NCI-H2081 treated with DMSO at 0.1 percent for 48 hours (cell line): ENCODE measurements at regions not wholly inside any gene's neighbourhood (a gene's known extent, or its start where the extent isn't known, plus 50 kb on each side); places are given as distances from the start of the nearest gene placed in this dataset.
"Not testable (repeated sequence)": the region's sequence is repeated elsewhere in the genome, so short reads cannot be mapped to it uniquely, and the experiment has no call there.

ENCODE experiments used
- DNase-seq: peaks from one replicate; lab custom pipeline; 2025; lab: John Stamatoyannopoulos, UW

GRCh38 chr5:120999550-120999949 is 535.5 kb downstream of the PRR16 start:
- no peak for DNase-seq

GRCh38 chr5:121006217-121006616 is 542.1 kb downstream of the PRR16 start:
- no peak for DNase-seq

DNA sequence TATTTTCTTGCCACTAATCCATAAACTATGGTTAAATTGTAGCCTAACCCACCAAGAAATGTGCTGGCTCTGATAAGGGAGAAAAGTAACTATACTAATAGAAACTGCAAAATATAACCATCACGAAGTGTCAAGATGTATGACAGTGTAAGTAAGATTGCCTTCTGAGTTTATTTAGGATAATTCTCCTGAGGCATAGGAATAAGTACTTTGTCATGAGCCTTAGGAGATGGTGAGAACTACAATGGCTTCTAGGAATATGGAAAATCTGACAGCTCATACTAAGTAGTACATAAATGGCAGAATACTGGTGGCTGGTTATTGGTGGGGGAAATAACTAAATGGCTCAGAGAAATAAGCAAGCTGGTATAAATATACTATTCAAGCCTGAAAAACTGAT is 543.9 kb downstream of the PRR16 start:
- no peak for DNase-seq

GRCh38 chr5:121009058-121009457 is 545.0 kb downstream of the PRR16 start:
- no peak for DNase-seq

GRCh38 chr5:121018004-121018403 is 553.9 kb downstream of the PRR16 start:
- no peak for DNase-seq

DNA sequence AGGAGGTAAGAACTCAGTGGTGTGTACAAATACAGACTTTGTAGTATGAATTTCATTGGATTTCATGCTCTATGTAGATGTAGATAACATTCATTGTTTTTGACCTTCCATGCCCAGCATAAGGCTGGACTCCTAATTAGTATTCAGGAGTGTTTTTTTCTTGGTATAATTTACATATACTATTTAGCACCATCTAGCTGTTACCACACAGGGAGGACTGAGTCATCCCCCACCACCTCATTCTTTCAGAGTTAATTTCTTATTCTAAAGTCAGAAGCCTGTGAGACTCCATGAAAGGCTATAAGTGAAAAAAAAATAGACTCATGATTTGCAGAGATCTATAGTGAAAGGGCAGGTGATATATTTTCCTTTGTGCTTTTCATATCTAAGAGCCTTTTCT is 555.0 kb downstream of the PRR16 start:
- DNase-seq: no peak

DNA sequence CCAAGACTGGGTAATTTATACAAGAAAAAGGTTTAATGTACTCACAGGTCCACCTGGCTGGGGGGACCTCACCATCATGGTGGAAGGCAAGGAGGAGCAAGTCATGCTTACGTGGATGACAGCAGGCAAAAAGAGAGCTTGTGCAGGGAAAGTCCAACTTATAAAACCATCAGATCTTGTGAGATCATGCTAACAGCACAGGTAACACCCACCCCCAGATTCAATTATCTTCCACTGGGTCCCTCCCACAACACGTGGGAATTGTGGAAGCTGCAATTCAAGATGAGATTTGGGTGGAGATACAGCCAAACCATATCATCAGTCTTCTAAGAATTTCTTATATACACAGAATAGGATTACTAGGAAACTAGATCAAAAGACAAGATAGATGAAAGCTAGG is 555.6 kb downstream of the PRR16 start:
- no peak for DNase-seq

DNA sequence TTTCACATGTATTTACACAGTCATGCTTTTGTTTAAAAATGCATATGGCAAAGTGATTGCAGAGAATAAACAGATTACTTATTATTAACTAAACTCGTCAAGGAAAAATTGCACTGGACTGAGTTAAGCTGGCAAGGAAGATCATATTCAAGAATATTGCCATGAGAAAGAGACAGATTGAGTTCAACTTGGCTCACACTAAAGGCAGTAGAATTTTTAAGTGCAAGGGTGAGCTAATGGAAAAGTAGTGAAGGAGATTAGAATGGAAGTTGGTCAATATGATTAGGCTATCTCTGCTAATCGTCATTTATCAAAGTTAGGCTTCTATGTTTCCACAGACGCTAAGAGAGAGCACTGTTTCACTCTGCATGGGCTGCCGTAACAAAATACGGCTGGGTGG is 557.6 kb downstream of the PRR16 start:
- no peak for DNase-seq

DNA sequence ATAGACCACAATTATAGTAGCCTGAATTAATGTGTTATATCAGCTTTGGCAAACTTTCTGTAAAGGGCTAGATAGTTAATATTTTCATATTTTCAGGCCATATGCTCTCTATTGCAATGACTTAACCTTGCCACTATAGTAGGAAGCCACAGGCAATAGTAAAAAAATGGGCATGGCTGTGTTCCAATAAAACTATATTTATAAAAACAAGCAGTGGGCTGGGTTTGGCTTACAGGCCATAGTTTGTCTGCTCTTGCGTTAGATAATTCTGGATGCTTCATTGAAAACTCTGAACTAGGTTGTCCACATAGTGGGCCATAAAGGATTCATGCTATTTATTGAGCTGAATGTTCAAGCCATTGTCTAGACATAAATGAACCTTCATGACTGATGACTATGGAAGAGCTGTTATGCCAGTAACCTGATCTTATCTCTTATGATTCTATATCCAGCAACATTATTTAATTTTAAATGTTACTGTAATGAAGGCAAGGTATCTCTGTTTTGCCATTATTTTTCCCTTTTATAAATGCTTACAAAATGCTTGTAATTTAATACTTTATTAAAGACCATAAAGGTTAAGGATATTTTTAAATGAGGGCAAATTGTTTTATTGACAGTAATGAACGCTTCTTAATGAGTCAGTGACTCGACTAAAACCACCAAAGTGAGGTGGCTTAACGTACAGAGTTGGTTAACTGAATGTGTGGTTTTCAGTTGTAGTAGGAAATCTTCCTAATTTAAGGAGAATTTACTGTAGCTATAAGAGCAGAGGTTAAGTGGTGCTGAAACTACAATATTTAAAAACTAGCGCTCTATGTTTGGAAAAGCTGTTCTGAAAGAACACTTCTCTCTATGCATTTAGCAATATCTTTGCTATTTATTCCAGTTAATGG is 560.6 kb downstream of the PRR16 start:
- no peak for DNase-seq

GRCh38 chr5:121025671-121026070 is 561.6 kb downstream of the PRR16 start:
- no peak for DNase-seq

DNA sequence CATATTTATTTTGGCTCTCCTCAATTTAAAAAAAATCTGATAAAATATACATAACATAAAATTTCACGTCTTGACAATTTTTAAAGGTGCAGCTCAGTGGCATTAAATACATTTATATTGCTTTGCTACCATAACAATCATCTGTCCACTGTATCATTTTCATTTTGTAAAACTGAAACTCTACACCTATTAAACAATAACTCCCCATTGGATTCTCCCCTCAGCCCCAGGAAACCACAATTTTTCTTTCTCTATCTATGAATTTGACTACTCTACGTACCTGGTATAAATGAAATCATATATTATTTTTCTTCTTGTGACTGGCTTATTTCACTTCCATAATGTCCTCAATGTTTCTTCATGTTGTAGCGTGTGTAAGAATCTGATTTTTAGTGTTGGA is 563.5 kb downstream of the PRR16 start:
- no peak for DNase-seq

- DNase-seq: no peak
Measured at GRCh38 chr5:121029536-121030245, 565.6 kb downstream of the PRR16 start.

DNA sequence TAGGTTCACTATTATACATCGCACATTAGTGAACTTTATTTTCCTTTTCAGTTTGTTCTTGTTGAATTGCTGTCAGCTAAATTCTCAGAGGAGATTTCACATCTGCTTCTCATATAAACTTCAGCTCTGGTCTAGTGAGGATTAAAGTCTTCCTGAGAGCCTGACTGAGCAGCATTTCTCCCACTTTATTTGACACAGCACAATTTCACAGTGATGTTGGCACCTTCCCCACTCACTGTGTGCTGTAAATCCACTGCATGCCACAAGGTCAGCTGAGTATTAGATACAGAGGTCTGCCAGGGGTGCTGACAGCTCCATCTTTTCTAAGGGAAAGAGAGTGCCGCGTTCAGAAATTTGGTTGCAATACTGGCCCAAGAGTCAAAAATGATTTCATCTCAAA is 567.4 kb downstream of the PRR16 start:
- no peak for DNase-seq

DNA sequence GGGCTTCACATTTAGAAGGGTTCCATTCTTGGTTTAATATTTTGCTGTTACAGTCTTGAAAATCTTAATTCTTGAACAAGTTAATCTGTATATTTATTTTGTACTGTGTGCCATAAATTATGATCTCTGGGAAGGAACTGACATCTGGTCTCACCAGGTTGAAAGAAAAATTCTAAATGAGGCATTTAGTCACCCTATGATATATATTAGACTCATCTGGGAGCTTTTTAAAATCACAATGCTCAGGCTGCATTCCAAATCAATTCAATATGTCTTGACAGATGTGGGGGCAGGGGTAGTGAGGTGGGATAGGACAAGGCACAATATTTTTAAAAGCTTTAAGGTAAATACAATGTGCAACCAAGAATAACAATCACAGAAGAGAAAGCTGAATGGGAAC is 569.2 kb downstream of the PRR16 start:
- no peak for DNase-seq

DNA sequence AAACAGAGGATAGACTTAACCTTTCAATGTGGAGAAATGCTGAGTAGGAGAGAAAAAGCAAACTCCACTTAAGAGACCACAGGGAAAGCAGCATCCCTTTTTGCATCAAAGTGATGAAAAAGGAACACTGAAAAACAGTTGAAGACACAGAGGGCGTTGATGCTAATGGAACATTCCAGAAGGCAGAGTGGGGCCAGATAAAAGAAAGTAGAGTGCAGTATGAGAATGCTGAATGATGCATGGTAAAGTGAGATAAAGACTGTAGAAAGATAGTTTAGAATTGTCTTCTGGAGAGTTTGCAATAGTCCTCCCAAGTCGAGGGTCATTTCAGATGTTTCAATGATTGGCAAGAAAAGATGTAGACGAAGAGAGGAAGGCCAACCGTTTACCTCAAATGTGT is 574.3 kb downstream of the PRR16 start:
- no peak for DNase-seq

- DNase-seq: no peak
Measured at GRCh38 chr5:121049971-121050370, 585.9 kb downstream of the PRR16 start.

GRCh38 chr5:121053055-121053985 is 589.2 kb downstream of the PRR16 start:
- DNase-seq: no peak

- DNase-seq: no peak
Measured at GRCh38 chr5:121055586-121055985, 591.5 kb downstream of the PRR16 start.

DNA sequence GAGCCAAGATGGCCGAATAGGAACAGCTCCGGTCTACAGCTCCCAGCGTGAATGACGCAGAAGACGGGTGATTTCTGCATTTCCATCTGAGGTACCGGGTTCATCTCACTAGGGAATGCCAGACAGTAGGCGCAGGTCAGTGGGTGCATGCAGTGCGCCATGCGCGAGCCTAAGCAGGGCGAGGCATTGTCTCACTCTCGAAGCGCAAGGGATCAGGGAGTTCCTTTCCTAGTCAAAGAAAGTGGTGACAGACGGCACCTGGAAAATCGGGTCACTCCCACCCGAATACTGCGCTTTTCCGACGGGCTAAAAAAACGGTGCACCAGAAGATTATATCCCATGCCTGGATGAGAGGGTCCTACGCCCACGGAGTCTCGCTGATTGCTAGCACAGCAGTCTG is 600.1 kb downstream of the PRR16 start:
- not testable (repeated sequence) for DNase-seq

DNA sequence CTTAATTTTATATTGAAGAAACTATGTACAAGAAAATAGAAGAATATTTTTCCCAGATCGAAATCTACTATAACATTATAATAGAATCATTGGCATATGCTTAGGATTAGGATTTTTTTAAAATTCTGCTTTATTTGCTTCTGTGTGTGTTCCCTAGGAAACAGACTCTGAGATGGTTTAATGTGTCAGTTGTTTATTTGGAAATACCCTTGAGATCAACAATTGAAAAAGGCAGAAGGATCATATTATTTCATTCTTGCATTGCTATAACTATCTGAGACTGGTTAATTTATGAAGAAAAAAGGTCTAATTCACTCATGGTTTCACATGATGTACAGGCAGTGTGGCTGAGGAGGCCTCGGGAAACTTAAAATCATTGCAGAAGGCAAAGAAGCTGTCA is 622.6 kb downstream of the PRR16 start:
- DNase-seq: no peak

GRCh38 chr5:121087560-121087959 is 623.5 kb downstream of the PRR16 start:
- no peak for DNase-seq

DNA sequence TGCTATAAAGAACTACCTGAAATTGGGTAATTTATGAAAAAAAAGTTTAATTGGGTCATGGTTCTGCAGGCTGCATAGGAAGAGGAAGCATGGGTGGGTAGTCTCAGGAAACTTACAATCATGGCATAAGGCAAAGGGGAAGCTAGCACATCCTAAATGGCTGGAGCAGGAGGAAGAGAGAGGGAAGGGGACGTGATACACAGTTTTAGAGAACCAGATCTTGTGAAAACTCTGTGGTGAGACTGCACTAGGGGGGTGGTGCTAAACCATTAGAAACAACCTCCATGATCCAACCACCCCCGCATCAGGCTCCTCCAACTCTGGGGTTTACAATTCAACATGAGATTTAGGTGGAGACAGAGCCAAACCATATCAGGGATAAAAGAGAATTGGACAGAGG is 624.2 kb downstream of the PRR16 start:
- DNase-seq: no peak
